ENCODE measurements at regions not wholly inside any gene's neighbourhood (a gene's known extent, or its start where the extent isn't known, plus 50 kb on each side); places are given as distances from the start of the nearest gene placed in this dataset.

GRCh38 chr18:45412577-45412976 is 202.7 kb upstream of the SLC14A2 start:
- DNase-seq (ENCODE audit: low read depth in 4 of 4, low spot score in 3 of 4): no peak

- no peak for DNase-seq (ENCODE audit: low read depth in 4 of 4, low spot score in 3 of 4)
Observed at GRCh38 chr18:45413180-45413836, 202.0 kb upstream of the SLC14A2 start.

DNA sequence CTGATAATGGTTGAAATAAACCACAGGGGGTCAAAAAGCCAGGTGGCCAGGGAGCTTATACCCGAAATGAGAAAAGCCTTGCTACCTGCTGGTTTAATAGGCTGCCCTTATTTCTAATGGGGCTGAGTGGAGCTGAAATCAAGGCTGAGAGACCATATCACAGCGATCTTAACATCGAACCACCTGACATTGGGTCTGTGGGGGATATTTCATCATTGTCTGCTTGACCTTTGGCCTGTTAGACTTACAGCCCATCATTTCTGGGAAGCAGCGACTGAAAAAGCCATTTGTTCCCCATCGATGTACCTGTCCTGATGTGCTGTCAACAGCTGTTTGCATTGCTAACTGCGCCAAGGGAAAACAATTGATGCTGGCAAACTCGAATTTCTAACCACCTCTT is 199.7 kb upstream of the SLC14A2 start:
- DNase-seq (ENCODE audit: low read depth in 4 of 4, low spot score in 3 of 4): no peak

- peak; percentile 49 to 77 (median 56) for DNase-seq (ENCODE audit: low read depth in 4 of 4, low spot score in 3 of 4)
Observed at GRCh38 chr18:45416168-45416567, 199.1 kb upstream of the SLC14A2 start.

DNA sequence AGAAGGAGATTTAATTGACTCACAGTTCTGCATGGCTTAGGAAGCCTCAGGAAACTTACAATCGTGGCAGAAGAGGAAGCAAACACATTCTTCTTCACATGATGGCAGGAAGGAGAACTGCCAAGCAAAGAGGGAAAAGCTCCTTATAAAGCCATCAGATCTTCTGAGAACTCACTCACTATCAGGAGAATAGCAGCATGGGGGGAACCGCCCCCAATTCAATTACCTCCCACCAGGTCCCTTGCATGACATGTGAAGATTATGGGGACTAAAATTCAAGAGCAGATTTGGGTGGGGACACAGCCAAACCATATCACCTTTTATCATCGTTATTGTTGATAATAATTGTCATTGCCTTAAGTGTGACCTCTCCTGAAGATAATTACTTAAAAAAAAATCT is 197.9 kb upstream of the SLC14A2 start:
- DNase-seq (ENCODE audit: low read depth in 4 of 4, low spot score in 3 of 4): no peak

DNA sequence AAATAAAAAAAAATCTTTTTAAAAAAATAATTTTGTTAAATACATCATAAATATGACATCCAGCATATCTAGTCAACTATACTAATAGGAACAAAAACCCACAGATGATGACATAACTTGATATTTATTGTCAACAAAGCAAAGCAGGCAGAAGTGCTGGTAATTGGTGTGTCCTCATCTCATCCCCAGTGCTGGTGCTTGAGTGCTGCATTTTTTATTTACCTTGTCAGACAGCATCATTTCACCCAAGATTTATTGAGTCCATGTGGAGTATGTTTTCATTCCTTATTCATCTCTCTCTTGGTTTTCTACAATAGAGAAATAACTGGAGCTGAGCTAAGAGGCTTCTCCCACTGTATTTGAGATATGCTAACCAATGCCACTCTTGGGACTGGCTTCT is 191.6 kb upstream of the SLC14A2 start:
- DNase-seq (ENCODE audit: low read depth in 4 of 4, low spot score in 3 of 4): no peak

- no peak for DNase-seq (ENCODE audit: low read depth in 4 of 4, low spot score in 3 of 4)
Observed at GRCh38 chr18:45430041-45430440, 185.2 kb upstream of the SLC14A2 start.

GRCh38 chr18:45435810-45436209 is 179.5 kb upstream of the SLC14A2 start:
- no peak for DNase-seq (ENCODE audit: low read depth in 4 of 4, low spot score in 3 of 4)

DNA sequence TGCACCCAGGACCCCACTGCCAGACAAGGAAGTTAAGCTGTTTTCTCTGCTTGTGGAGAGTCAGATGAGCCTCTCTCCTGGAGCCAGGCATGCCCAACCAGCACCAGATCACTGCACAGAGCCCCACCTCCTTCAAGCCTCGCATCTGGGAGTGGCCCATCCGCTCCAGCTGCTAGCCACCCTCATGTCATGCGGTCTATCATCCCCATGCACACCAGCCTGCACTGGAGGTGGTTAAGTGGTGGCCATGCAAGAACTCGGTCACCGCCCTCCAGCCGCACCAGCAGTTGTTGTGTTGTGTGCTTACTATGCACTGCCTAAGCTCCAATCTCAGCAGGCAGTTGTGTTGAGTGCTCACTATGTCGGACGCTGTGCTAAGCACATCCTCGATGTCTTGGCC is 177.9 kb upstream of the SLC14A2 start:
- no peak for DNase-seq (ENCODE audit: low read depth in 4 of 4, low spot score in 3 of 4)

DNA sequence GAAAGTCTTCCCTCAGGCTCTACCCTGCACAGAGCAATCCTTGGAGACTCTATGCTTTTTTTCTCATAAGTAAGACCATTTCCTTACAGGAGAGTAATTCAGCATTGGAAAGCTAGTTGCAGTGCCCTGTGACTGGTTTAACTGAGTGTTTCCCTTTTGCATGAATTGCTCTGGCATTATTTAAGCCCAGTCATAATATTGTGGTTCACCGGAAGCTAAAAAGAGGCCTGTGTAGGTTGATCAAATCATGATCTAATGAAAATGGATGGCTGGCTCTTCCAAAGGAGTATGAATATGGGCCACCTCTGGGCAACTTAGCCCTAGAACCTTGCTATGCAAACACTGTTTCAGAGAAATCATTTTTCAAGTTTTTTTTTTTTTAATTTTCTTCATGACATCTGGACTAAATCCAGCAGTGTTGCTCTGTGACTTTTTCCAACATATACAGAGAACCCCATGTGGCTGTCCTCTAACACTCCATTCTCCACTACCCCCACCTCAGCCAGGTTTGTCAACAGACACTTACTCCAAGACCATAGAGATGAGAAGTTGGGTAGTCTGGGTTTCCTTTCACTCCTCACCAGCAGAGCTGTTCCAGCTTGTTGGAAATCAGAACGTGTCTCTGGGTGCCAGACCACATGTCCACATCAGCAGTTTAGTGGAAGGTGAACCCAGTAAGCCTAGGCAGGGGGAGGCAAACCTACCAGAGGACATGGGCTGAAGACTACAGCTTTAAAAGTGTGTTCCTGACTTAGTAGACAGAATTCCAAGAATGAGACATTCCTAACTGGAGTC is 175.2 kb upstream of the SLC14A2 start:
- DNase-seq (ENCODE audit: low read depth in 4 of 4, low spot score in 3 of 4): no peak

- DNase-seq (ENCODE audit: low read depth in 4 of 4, low spot score in 3 of 4): no peak
Observed at GRCh38 chr18:45441110-45441847, 174.0 kb upstream of the SLC14A2 start.

- no peak for DNase-seq (ENCODE audit: low read depth in 4 of 4, low spot score in 3 of 4)
Observed at GRCh38 chr18:45444040-45444439, 171.2 kb upstream of the SLC14A2 start.

DNA sequence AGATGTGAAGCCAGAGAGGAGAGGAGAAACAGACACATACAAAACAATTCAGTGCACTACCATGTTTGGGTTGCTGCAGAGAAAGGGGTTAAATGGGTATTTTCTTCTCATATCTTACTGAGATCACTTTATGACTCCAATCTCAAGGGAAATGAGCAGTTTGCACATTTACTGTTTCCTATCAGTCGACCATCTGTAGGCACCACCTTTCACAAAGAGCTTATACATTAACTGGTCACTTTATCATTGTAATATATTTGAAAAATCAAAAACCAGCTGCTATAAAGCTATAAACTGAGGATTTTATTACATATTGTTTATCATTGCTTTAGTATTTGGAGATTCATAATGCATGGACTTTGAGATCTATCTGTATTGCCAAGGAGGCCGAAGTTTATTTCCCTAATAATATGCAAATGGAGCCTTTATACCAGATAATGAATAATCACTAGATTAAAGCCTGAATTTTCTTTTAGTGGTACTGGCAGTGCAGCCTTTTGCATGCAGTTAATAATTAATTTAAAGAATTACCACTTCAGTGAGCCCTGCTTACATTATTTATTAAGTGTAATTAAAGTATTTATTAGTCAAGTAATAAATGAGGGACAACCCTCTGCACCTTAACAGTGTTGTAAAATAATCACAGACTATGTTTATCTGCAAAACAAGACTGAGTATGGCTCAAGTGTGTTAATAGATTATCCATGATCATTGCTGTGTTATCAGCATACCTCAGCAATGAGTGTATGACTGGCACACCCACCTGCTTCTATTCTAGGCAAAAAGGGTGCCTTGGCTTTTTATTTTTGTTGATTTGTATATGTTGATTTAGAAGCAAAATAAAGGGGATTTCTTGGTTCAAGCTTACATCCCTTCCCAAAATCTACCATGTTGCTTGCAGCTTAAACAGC is 167.7 kb upstream of the SLC14A2 start:
- DNase-seq (ENCODE audit: low read depth in 4 of 4, low spot score in 3 of 4): no peak

- DNase-seq (ENCODE audit: low read depth in 4 of 4, low spot score in 3 of 4): no peak
Observed at GRCh38 chr18:45448871-45449270, 166.4 kb upstream of the SLC14A2 start.

GRCh38 chr18:45449418-45450227 is 165.7 kb upstream of the SLC14A2 start:
- DNase-seq (ENCODE audit: low read depth in 4 of 4, low spot score in 3 of 4): peak in 3 of 4 donors; percentile 21 to 39 (median 24)

DNA sequence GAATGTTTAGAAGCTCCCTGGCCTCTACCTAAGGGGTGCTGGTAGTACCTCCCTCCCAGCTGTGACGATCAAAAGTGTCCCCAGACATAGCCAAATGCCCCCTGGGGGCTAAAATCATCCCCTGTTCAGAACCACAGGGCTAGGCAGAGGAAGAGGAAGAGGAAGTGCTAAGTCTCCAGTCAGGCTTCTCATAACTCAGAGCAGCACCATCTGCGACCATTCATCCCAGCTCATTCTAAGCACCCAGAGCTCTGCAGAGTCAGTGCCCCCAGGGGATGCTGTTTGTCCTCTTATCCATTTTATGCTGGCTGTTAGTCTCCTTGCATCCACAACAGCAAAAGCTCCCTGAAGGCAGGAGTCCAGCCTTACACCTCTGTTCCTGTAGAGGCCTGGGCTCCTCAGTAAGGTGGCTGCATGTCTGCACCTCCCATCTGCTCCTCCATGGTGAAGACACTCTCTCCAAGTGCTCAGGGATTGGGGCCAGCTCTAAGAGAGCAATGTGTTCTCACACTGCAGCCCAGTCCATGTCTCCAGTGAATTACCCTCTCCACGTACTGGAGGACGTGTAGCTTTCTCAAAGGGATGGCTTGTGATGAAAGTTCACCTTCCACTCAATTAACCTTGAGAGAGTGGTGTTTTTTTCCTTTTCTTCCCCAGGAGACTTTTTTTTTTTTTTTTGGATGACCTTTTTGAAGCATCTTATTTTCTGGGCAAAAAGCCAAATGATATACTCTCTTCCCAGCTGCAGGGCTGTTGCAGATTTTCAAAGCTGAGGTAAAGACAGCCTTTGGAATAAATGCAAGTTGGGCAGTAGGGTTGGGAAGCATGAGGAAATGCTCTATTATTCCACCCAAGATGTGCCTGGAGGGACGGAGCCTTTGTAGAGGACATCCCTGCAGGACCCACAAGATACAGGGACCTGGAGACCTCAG is 158.9 kb upstream of the SLC14A2 start:
- no peak for DNase-seq (ENCODE audit: low read depth in 4 of 4, low spot score in 3 of 4)

GRCh38 chr18:45458033-45458432 is 157.2 kb upstream of the SLC14A2 start:
- DNase-seq (ENCODE audit: low read depth in 4 of 4, low spot score in 3 of 4): no peak

DNA sequence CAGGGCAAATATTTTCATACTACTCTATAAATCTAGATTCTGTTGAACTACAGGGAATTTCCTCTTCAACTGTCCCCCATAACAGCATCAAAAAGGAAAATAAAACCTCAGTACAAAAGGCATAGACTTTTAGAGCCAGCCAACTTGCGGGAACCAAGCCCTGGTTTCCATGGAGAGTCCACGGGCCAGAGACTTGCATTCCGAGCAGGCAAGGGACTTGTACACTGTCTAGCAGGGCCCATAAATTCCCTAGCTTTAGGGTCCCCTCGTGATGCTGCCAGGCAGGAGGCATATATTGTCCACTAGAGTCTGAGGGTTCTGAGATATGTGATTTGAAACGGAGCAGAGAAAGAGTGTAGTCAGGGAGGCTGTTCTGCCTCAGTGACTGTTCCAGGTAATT is 153.1 kb upstream of the SLC14A2 start:
- no peak for DNase-seq (ENCODE audit: low read depth in 4 of 4, low spot score in 3 of 4)

DNA sequence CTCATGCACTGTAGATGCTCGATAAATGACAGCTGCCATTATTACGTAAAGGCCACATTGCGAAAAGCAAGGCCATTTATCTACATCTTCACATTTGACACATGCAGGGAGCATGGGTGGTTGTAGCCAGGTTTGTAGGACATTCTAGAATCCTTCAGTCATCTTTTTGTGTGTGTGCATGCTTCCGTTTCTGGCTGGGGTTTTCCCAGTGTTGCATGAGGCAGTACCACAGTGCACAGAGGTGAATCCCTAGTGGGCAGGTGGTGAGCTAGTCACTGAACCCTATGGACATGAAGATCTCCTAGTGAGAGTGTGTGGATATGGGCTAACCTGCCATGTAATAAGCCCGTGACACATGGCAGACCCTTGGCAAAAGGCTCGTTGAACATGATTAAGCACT is 151.8 kb upstream of the SLC14A2 start:
- no peak for DNase-seq (ENCODE audit: low read depth in 4 of 4, low spot score in 3 of 4)

Measured in right renal pelvis (tissue), 4 donors.